HG03469 (cell line): ENCODE measurements at regions not wholly inside any gene's neighbourhood (a gene's known extent, or its start where the extent isn't known, plus 50 kb on each side); places are given as distances from the start of the nearest gene placed in this dataset.

Source experiments
- ATAC-seq: cut with Tn5 transposase; IDR thresholded peaks from one replicate; pipeline ENCODE4 v1.9.1; 2021; ENCODE audit warnings: mild to moderate bottlenecking, moderate library complexity, moderate number of reproducible peaks; ENCODE audit not compliant: unreplicated experiment

DNA sequence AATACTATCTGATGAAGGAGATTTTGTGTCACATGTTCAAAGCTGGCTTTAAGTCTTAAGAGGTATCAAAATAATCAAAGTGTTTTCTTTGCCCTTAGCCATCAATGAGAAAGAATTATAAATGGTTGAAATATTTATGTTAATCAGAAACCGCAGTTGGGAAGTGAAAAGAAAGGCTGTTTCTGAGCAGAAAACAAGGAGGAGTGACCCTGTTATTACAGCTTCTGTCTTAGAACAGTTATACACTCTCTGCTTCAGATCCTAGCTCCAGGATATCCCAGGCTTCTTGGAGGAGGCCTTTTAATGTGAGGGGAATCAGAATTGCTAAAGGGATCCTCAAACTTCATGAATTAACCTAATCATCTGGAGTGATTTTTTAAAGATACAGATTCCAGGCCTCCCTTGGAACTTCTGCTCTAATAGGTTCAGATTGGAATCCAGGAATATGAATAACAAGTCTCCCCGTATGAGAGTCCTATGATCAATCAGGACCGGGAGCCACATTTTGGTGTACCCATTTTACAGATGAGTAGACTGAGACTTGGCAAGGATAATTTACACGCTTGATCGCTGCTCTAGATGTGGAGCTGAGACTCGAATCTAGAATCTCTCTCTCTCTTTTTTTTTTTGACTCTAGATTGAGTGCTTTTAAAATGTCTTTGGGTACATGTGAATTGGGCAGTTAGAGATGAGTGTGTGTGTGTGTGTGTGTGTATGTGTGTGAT is 50.8 kb upstream of the JAG1 start:
- no peak for ATAC-seq

DNA sequence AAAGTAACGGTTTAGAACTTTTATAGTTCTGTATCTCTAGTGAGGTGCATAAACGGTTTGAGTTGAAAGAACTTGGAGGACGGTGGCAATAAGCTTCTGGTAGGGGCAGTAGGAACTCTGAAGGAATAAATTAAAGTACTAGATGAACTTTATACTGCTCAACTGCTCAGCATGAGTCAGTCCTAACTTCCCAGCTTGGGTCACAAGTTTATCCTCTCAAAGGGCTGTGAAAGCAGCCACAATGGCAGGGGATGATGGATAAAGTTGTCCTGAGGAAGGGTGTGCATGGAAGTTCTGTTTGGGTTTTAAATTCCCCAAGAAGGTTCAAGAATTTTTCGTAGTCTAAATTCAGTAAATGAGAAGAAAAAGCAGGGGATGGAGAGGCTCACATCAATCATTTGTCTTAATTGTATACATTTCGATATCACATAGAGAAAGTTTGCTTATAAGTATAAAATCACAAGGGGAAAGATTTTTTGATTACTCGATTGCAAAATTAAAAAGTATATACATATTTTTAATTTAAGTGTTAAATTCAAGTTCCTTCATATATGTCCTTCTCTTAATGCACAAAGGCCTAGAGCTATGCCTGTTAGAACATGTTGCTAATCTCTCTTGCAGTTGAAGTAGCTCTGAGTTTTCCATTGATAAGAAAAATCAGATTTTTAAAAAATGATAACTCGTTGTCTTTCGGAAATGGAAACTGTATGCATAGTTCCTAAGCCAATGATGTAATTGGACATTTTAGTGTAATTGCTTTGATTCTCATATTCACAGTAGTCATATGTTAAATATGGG is 55.3 kb upstream of the JAG1 start:
- ATAC-seq = no peak

DNA sequence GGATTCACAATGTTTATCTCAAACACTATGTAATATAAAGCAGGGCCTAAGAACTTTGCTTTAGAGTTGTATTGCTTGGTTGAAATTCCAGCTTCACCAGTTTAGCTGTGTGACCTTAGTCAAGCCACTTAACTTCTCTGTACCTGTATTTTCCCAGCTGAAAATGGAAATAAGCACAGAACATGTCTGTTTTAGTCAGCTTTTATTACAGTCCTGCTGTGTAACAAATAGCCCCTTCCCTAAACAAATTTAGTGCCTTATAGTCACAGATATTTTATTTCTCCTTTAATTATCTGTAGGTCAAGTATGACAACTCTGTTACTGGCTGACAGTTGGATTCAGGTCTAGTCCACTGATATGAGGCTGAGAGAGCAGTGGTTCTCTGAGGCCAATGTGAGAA is 56.0 kb upstream of the JAG1 start:
- ATAC-seq = no peak

DNA sequence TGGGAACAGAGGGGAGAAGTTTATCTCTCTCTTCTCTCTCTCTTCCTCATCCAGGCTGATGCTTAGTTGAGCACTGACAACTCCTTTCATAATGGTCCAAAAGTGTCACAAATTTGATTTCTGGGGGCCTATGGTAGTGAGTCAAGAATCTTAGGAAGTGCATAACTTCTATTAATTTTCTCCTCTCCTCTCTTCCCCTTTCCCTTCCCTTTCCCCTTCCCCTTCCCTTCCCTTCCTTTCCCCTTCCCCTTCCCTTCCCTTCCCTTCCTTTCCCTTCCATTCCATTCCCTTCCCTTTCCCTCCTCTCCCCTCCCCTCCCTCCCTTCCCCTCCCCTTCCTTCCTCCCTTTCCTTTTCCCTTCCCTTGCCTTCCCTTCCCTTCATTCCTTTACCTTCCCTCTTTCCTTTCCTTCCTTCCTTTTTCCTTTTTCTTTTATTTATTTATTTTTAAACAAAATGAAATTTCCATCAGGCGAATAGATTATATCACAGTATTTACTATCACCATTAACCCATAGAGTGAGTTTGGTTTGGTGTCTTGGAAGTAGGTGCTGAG is 56.9 kb upstream of the JAG1 start:
- no peak for ATAC-seq

DNA sequence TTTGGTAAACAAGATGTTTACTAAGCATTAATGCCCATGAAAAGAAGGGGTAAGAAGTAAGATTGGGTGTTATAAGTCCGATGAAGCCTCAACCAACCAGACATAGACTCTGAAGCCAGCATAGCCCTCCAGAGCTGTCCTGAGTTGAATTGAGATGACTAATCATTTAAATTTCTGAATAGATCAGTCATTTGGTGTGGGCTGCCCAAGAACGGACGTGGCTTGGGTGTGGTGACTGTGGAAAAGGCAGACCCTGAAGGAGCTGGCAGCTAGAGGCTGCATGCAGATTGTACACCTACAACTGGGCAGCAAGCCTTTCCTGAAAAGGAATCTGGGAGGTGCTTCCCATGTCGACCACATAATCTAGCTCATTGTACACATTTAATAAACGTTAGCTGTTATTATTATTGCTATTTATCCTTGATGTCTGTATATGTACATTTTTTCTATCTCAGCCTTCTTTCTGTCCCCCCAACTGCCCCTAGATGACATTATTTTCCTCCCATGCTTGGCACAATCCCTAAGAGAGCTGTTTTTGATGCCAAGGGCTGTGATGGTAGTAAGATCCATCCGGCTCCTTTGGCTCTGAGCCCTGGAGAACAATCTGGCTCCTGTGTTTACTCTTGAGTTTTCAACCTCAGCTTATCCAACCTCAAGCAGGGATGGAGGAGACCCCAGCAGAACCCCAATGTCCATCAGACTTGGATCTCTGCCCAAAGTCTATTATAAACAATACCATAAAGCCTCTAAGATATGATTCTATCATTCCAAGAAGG is 57.6 kb upstream of the JAG1 start:
- ATAC-seq = no peak

DNA sequence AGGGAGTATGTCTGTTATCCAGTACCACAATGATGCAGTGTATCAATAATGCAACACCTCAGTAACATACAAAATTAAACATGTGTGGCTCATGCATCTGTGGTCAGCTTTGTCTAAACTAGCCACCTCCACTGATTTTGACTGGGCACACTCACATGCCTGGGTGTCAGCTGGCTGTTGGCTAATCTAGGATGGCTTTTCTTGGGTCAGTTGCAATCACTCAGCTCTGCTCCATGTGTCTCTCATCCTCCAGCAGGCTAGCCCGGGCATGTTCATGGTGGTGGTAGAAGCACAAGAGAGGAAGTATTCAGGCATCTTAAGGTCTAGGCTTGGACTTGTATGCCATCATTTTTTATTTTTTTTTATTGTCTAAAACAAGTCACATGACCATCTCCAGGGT is 59.3 kb upstream of the JAG1 start:
- ATAC-seq = no peak

DNA sequence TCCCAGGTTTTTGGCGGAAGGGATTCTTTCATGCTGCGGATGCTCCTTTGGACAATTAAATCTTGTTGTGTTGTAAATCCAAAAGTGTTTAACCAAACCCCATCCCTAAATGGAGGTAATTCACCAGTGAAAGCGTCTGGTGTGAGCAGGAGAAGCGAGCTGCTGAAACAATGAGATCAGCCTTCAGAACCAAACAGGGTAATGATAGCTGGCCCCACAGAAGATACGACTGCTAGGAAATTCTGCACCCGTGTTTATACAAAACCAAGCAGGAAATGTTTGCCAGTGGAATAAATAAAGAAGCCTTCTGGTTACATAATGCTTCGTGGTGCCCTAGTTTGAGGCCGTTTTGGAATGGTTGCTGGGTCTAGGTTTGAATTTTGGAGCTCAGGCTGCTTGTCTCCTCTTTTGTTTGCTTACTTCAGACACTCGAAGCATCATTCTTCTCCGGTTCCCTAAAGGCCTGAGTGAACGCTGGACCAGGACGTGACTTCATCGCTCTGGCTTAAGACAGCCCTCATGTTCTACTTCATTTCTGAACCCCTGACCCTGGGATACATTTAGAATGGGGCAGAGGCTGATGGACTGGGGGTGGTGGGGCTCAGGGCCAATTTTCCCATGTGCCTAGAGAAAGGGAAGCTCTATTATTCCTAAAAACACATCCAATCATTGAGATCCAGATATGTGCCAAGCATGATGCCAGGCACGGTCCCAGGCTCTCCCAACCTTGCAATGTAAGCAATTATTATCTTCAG is 61.6 kb upstream of the JAG1 start:
- no peak for ATAC-seq

DNA sequence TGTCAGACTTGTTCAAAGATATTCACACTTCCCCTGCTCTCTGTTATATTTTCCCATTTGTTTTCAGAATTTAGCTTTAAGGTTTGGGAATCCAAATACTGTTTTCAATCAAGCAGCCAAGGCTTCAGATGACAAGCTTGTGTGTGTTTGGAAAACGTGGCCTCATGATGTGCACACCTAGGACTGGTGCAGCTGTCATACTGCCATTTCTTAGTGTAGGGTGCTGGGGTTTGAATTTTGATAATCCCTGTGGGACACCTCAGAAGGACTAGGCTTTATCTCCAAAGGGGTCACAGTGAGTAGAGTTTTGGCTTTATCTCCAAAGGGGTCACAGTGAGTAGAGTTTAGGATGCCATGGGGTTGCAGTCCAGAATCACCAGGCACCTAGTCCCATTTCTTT is 65.3 kb upstream of the JAG1 start:
- ATAC-seq = no peak

DNA sequence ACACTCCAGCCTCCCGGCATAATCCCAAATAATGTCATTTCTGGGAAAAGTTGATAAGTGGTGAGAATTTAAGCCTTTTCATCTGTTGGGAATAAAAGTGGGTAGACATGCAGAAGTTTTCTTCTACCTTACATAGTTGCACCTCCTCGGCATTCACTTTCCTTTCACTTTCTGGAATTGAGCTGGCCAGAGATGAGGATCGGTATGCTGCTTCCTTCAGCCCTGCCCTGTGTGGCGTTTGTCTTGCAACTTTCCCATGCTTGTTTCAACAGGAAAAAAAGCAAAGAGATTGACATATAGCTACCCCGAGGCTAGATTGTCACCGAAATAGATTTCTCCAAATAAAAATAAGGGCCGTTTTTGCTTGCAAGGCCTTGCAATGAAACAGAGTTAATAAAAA is 65.8 kb upstream of the JAG1 start:
- no peak for ATAC-seq

DNA sequence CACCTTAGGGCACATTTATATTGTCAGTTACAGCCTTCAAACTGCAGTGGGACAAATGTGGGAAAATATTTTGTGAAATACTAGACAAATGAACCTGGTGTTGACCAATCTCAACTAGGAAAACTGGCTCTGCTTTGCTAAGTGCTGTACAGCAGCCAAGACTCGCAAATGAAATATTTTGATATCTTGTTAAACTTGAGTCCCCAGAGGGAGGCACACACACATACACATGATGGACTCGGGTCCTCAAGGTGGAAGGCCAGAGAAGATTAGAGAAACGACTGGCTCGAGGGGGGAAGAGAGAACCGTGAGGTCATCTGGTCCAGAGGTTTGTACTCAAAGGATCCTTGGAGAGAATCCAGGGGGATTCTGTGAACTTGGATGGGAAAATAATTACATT is 67.3 kb upstream of the JAG1 start:
- no peak for ATAC-seq

DNA sequence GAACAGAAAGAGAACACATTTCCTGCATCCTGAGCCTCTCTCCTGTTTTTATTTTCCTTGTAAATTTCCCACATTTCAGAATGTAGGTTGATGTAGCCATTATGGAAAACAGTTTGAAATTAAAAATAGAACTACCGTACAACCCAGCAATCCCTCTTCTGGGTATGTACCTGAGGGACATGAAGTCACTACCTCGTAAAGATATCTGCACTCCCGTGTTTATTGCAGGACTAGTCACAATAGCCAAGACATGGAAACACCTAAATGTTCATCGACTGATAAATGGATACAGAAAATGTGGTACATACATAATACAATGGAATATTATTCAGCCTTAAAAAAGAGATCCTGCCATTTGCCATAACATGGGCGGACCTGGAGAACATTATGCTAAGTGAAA is 72.0 kb upstream of the JAG1 start:
- ATAC-seq = no peak

DNA sequence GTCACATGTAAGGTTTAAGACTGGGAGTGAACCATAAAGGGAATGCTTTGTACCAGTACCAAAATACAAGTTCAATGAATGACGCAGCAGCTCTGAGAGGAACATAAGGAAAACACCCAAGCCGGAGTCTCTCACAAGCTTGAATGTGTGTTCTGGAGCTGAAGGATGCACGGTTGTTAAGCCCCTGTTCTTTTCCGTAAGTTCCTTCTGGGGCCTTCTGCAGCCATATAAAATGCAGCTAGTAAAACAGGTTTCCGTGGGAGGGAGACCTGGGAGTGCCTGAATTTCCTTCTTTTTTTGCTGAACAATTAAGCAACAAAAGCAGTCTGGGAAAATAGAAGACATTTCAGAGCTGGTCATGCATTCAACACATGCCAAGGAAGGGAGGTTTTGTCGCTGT is 73.2 kb upstream of the JAG1 start:
- ATAC-seq = no peak

DNA sequence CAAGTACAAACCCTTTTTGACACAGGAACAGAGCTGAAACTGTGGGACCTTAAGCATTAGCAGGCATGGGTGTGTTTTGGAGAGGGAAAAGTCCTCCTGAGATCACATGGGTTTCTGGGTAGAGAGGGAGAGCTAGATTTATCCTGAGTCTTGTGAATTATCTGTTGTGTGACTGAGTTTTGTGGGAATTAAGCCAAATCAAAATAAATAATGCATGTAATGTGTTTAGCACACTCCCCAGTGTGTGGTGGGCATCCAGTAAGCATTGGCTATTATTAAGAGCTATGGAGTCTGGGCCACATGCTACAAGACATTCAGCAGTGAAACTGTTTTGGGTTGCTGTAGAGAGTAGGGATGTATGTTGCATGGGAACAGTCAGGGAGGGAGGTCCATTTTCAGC is 75.3 kb upstream of the JAG1 start:
- ATAC-seq = no peak

DNA sequence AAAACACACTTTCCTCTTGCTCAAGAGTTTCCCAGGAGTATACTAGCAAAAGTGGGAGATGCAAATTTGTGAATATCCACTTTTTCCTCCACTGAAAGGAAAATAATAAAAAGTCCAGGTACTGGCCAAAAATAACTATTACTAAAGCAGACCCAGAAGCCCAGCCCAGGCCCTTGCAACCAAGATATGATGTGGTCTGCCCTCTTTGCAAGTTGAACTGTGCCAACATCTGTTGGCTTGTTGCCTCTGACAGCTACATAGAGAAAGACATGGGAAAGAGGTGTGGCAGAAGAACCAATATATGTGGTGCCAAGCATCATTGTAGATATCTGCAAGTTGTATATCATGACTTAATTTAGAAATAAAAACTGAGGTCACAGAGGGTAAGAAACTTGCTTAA is 78.4 kb upstream of the JAG1 start:
- ATAC-seq = no peak

DNA sequence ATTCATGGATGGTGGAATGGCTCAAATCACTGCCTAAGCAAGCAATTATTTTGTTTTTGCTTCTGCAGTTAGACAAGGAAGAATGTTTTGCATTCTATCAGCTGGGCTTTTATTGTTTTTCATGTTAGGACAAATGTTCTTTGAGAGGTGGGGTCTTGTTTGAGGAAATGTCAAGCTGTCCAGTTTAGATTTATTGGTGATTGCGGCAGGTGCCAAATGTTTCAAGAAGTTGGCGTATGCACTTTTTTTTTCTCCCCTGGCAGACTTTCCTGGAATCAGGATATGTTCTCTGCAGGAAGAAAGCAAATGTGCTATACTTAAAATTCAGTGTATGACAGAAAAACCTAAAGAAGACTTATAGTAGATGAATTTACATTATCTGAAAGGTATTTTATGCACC is 81.0 kb upstream of the JAG1 start:
- ATAC-seq = no peak

DNA sequence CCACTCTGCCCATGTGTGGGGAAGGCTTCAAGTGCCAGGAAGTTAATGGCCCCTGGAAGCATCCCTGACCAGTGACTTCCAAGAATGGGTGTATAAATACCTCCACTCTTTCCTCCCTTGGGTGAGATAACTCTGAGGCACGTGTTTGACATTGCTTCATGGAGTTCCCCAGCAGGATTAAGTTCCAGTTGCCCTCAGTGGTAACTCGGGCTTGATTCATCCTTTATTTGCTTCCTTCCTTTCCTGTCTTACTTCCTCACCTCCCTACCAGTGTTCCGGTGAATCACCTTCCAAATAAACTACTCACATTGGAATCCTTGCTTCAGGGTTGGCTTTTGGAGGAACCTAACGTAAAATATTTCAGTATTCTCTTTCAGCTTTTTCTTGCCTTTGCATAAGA is 84.6 kb upstream of the JAG1 start:
- no peak for ATAC-seq

DNA sequence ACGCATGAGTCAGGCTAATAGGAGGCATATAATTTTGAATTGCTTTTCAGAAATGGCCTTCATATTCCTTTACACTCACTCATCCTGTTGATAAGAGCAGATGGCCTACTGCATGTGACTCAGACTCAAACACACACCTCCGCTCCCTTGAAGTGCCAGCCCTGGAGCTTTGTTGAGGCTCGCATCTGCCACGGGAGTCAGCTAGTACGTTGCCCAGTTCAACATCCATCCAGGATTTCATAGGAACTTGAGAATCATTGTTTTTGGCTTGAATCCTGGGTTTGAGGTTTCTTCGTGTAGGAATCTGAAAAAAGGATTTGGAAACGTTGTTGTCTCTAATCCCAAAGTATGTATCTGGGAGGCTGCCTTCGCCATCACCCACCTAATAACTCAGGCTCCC is 87.4 kb upstream of the JAG1 start:
- no peak for ATAC-seq

DNA sequence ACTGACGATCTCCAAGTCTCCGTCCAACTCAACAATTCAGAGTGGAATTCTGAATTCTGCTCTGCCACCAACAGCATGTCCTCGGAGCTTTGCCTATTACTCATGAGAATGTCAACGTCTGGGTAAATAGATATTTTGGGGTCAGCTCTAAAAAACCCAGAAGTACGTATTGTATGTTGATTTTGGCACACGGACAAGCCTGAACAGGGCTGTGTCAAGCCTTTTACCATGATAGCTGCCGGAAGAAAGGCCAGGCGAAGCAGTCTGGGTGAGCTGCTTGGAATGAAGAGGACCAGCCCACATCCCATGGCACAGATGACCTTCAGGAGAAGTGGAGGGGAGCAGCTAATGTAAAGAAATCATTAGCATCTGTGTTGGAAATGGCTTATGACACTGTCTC is 88.0 kb upstream of the JAG1 start:
- ATAC-seq = no peak

DNA sequence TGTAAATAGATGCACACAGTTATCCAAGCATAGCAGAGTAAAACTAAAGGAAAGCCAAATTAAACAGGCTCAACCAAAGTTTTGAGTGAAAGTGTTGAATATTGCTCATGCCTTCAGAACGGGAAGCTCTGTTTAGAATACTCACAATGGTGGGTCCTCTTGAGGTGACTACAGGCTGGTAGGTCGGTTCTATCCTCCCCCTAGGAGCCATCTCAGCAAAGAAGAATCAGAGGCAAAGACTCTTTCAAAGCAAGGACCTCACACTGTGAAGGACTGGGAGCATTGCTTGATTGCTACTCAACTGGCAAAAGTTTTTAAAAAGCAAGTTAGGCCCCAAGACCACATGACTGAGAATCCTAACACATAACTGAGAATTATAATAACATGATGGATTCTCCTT is 88.4 kb upstream of the JAG1 start:
- ATAC-seq = no peak

DNA sequence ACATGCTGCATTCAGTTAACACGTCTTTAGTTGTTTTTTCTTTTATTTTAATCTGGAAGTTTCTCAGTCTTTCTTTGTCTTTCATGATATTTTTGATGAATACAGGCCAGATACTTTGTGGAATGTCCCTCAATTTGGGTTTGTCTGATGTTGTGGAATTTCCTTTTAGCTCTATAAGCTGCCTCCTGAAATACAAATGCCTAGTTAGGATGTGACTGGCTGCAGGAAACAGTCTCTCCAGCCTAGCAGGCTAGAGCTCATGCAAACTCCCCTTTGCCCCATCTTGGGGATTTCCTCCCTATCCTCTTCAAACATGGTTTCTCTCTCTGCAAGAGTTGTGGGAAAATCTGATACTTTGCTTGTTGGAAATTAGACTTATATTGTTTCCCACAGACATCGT is 89.3 kb upstream of the JAG1 start:
- no peak for ATAC-seq

DNA sequence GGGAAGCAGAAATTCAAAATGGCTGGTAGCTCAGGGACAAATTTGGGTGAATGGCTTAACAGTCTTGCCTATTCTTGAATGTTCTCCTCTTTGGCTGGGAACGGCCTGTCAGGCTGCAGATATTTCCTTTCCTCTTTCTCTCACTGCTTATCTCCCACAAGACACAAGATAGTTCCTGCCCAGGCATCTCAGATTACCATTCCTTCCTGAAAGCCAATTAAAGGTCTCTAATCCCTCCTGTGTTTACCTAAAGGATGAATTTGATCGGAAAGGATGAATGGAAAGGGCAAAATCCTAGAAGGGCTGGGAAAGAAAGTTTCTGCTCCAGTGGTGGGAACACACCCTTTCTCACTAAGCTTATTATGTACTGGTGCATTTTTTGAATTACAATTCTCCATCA is 95.9 kb upstream of the JAG1 start:
- ATAC-seq = no peak
